HG02610 (cell line): ENCODE measurements at regions not wholly inside any gene's neighbourhood (a gene's known extent, or its start where the extent isn't known, plus 50 kb on each side); places are given as distances from the start of the nearest gene placed in this dataset.
"Not testable (repeated sequence)": the region's sequence is repeated elsewhere in the genome, so short reads cannot be mapped to it uniquely, and the experiment has no call there.

Experiments used
- ATAC-seq: cut with Tn5 transposase; IDR thresholded peaks from one replicate; pipeline ENCODE4 v1.9.1; 2021; ENCODE audit warnings: mild to moderate bottlenecking, moderate library complexity; ENCODE audit not compliant: unreplicated experiment

- no peak for ATAC-seq
Observed at GRCh38 chr1:30172757-30173156, 550.6 kb downstream of the MATN1 start.

- ATAC-seq, result no peak
Observed at GRCh38 chr1:30172299-30172694, 551.1 kb downstream of the MATN1 start.

GRCh38 chr1:30171537-30172298 is 551.7 kb downstream of the MATN1 start:
- ATAC-seq, result no peak

GRCh38 chr1:30169269-30169668 is 554.1 kb downstream of the MATN1 start:
- no peak for ATAC-seq

- no peak for ATAC-seq
Observed at GRCh38 chr1:30166174-30166573, 557.2 kb downstream of the MATN1 start.

- no peak for ATAC-seq
Observed at GRCh38 chr1:30165116-30165515, 558.3 kb downstream of the MATN1 start.

GRCh38 chr1:30164693-30165092 is 558.7 kb downstream of the MATN1 start:
- ATAC-seq, result no peak

- ATAC-seq, result no peak
Observed at GRCh38 chr1:30162565-30162964, 560.8 kb downstream of the MATN1 start.

- ATAC-seq, result no peak
Observed at GRCh38 chr1:30161953-30162352, 561.4 kb downstream of the MATN1 start.

GRCh38 chr1:30160999-30161689 is 562.2 kb downstream of the MATN1 start:
- ATAC-seq, result no peak

GRCh38 chr1:30159015-30159414 is 564.4 kb downstream of the MATN1 start:
- ATAC-seq, result no peak

- ATAC-seq, result not testable (repeated sequence)
Observed at GRCh38 chr1:30155698-30156097, 567.7 kb downstream of the MATN1 start.

- ATAC-seq, result not testable (repeated sequence)
Observed at GRCh38 chr1:30155253-30155652, 568.1 kb downstream of the MATN1 start.

GRCh38 chr1:30153743-30154449 is 569.5 kb downstream of the MATN1 start:
- no peak for ATAC-seq

GRCh38 chr1:30151826-30152225 is 571.6 kb downstream of the MATN1 start:
- ATAC-seq, result no peak

GRCh38 chr1:30151119-30151518 is 572.3 kb downstream of the MATN1 start:
- no peak for ATAC-seq

- no peak for ATAC-seq
Observed at GRCh38 chr1:30149226-30149625, 574.2 kb downstream of the MATN1 start.

GRCh38 chr1:30148676-30149075 is 574.7 kb downstream of the MATN1 start:
- no peak for ATAC-seq

- ATAC-seq, result no peak
Observed at GRCh38 chr1:30147188-30147587, 576.2 kb downstream of the MATN1 start.

GRCh38 chr1:30146448-30146847 is 576.9 kb downstream of the MATN1 start:
- ATAC-seq, result no peak

GRCh38 chr1:30145723-30146303 is 577.6 kb downstream of the MATN1 start:
- ATAC-seq, result no peak
